OCI-LY3 (cell line): ENCODE measurements at regions not wholly inside any gene's neighbourhood (a gene's known extent, or its start where the extent isn't known, plus 50 kb on each side); places are given as distances from the start of the nearest gene placed in this dataset.

Experiments
- H2AFZ ChIP-seq: fragments of 200-600, 300-600 bp; shearing (Covaris generic); 2 replicates; pipeline ENCODE4 v1.6.0; 2014; ENCODE audit warnings: antibody characterized with exemption, low read depth, low read length
- H3K27ac ChIP-seq: fragments of 200-600, 300-600 bp; sonication (generic); 2 replicates; pipeline ENCODE4 v1.5.1; 2014; ENCODE audit warnings: mild to moderate bottlenecking, low read length, moderate library complexity, mixed read lengths
- H3K27me3 ChIP-seq: fragments of 200-600, 300-600 bp; sonication (generic); 2 replicates; pipeline ENCODE4 v1.6.1; 2014; ENCODE audit warnings: low read depth, low read length, mixed read lengths
- H3K36me3 ChIP-seq: fragments of 200-600, 300-600 bp; sonication (generic); replicated peaks from 2 replicates; pipeline ENCODE3; 2014; ENCODE audit warnings: low read depth, low read length, mixed read lengths
- H3K4me1 ChIP-seq: fragments of 300-600, 200-600 bp; sonication (generic); 2 replicates; pipeline ENCODE4 v1.6.1; 2014; ENCODE audit warnings: low read length, mixed read lengths
- H3K4me2 ChIP-seq: fragments of 200-600, 300-600 bp; sonication (generic); 2 replicates; pipeline ENCODE4 v1.6.1; 2014; ENCODE audit warnings: low read length, mixed read lengths
- H3K4me3 ChIP-seq: fragments of 300-600, 200-600 bp; sonication (generic); 2 replicates; pipeline ENCODE4 v1.5.1; 2014; ENCODE audit warnings: antibody characterized with exemption, mild to moderate bottlenecking, low read length, moderate library complexity
- H3K79me2 ChIP-seq: fragments of 300-600, 200-600 bp; shearing (Covaris generic); 2 replicates; pipeline ENCODE4 v1.6.1; 2014; ENCODE audit warnings: mild to moderate bottlenecking, low read length, mixed read lengths
- H3K9ac ChIP-seq: fragments of 300-600, 200-600 bp; shearing (Covaris generic); 2 replicates; pipeline ENCODE4 v1.6.0; 2014; ENCODE audit warnings: mild to moderate bottlenecking, low read length, moderate library complexity
- H3K9me3 ChIP-seq: fragments of 200-600, 300-600 bp; shearing (Covaris generic); 2 replicates; pipeline ENCODE4 v1.6.1; 2014; ENCODE audit warnings: low read length, mixed read lengths; ENCODE audit not compliant: insufficient read depth
- H4K20me1 ChIP-seq: fragments of 200-600, 300-600 bp; sonication (generic); 2 replicates; pipeline ENCODE4 v1.6.1; 2016; ENCODE audit warnings: low read length, mixed read lengths; ENCODE audit not compliant: insufficient read depth
- EZH2phosphoT487 ChIP-seq: fragments of 200-600 bp; shearing (Covaris generic); IDR thresholded peaks from 2 replicates; pipeline ENCODE4 v1.6.1; 2018; ENCODE audit warnings: antibody characterized with exemption, mixed run types, low read depth
- TF ChIP-seq, protein P1 (sequence below): fragments of 200-600, 300-600 bp; sonication (generic); IDR thresholded peaks from 2 replicates; pipeline ENCODE4 v1.5.1; 2014; ENCODE audit warnings: antibody characterized with exemption, low read length, low read depth

- Histone ChIP-seq H3K27ac (no peak overlapping the region), H3K79me2 (no peaks in the 10 kb centered on the region), H3K36me3 (no peaks in the 10 kb centered on the region), H2AFZ (no peak overlapping the region), H3K4me1 (no peaks in the 10 kb centered on the region), H3K9ac (no peak overlapping the region), H4K20me1 (no peaks in the 10 kb centered on the region), H3K4me3 (no peak overlapping the region), H3K27me3 (no peaks in the 10 kb centered on the region), H3K9me3 (no peaks in the 10 kb centered on the region), H3K4me2 (no peak overlapping the region)
- no peak for TF ChIP-seq EZH2phosphoT487
- TF ChIP-seq, protein P1, sequence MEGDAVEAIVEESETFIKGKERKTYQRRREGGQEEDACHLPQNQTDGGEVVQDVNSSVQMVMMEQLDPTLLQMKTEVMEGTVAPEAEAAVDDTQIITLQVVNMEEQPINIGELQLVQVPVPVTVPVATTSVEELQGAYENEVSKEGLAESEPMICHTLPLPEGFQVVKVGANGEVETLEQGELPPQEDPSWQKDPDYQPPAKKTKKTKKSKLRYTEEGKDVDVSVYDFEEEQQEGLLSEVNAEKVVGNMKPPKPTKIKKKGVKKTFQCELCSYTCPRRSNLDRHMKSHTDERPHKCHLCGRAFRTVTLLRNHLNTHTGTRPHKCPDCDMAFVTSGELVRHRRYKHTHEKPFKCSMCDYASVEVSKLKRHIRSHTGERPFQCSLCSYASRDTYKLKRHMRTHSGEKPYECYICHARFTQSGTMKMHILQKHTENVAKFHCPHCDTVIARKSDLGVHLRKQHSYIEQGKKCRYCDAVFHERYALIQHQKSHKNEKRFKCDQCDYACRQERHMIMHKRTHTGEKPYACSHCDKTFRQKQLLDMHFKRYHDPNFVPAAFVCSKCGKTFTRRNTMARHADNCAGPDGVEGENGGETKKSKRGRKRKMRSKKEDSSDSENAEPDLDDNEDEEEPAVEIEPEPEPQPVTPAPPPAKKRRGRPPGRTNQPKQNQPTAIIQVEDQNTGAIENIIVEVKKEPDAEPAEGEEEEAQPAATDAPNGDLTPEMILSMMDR: no peak
Observed at GRCh38 chr4:156503119-156503518, 468.5 kb downstream of the PDGFC start.

GRCh38 chr4:156501962-156502361 lies 469.6 kb downstream of the PDGFC start:
- Histone ChIP-seq H2AFZ (no peak overlapping the region), H4K20me1 (no peaks in the 10 kb centered on the region), H3K27me3 (no peaks in the 10 kb centered on the region), H3K27ac (no peak overlapping the region), H3K9me3 (no peaks in the 10 kb centered on the region), H3K36me3 (no peaks in the 10 kb centered on the region), H3K4me3 (no peak overlapping the region), H3K9ac (no peak overlapping the region), H3K79me2 (no peaks in the 10 kb centered on the region), H3K4me2 (no peak overlapping the region), H3K4me1 (no peaks in the 10 kb centered on the region)
- no peak for TF ChIP-seq EZH2phosphoT487
- TF ChIP-seq, protein P1: no peak

DNA sequence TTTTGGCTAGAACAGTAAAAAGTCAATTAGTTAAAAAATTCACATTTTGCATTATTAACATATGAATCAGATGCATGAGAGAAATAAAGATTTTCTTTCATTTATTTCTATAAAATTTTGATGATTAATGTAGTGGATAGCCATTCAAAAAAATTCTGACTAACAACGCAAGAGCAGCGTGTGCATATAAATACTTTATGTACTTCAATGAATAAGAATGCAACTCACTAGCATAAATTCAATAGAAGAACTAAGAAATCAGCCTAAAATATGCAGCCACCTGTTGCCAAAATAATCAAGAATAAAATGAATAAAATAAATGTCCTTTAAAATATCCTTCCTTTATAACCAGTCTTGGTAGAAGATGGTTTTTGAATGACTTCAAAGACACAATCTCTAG lies 471.9 kb downstream of the PDGFC start:
- H3K4me1 ChIP-seq: no peaks in the 10 kb centered on the region
- H3K9ac ChIP-seq: no peak overlapping the region
- no peaks in the 10 kb centered on the region for H3K79me2 ChIP-seq
- H2AFZ ChIP-seq: no peak overlapping the region
- no peak for TF ChIP-seq EZH2phosphoT487
- TF ChIP-seq, protein P1: no peak
- H4K20me1 ChIP-seq: no peaks in the 10 kb centered on the region
- no peaks in the 10 kb centered on the region for H3K9me3 ChIP-seq
- H3K4me3 ChIP-seq: no peak overlapping the region
- no peak overlapping the region for H3K4me2 ChIP-seq
- H3K36me3 ChIP-seq: no peaks in the 10 kb centered on the region
- no peaks in the 10 kb centered on the region for H3K27me3 ChIP-seq
- H3K27ac ChIP-seq: no peak overlapping the region

DNA sequence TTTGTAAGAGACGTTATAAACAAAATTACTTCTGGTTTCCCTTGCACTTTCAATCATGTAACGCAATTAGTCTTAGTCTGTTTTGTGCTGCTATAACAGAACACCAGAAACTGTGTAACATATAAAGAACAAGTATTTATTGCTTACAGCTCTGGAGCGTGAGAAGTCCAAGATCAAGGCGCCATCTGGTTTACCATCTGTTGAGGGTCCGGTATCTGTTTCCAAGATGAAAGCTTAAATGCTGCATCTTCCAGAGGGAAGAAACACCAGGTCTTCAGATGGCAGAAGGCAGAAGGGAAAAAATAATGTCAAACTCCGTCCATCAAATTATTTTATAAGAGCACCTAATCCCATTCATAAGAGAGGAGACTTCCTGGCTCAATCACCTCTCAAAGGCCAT lies 474.1 kb downstream of the PDGFC start:
- H3K4me1 ChIP-seq: no peaks in the 10 kb centered on the region
- no peak overlapping the region for H2AFZ ChIP-seq
- no peak overlapping the region for H3K27ac ChIP-seq
- H3K79me2 ChIP-seq: no peaks in the 10 kb centered on the region
- no peak overlapping the region for H3K4me3 ChIP-seq
- no peak overlapping the region for H3K4me2 ChIP-seq
- no peaks in the 10 kb centered on the region for H3K27me3 ChIP-seq
- no peaks in the 10 kb centered on the region for H3K9me3 ChIP-seq
- H3K9ac ChIP-seq: no peak overlapping the region
- no peaks in the 10 kb centered on the region for H4K20me1 ChIP-seq
- no peak for TF ChIP-seq EZH2phosphoT487
- TF ChIP-seq, protein P1: no peak
- no peaks in the 10 kb centered on the region for H3K36me3 ChIP-seq
